ENCODE measurements at regions not wholly inside any gene's neighbourhood (a gene's known extent, or its start where the extent isn't known, plus 50 kb on each side); places are given as distances from the start of the nearest gene placed in this dataset.

- H3K4me3 ChIP-seq (ENCODE audit: low read depth, low read length), result no peak overlapping the region
- no peak for DNase-seq (ENCODE audit: low read depth)
- no peak for TF ChIP-seq CTCF (IDR thresholded peaks at IDR 0.05; ENCODE audit: insufficient read depth, low read depth, low read length)
These were observed 783.2 kb upstream of the RBFOX1 start for GRCh38 chr16:6549415-6549814.

- no peak overlapping the region for H3K4me3 ChIP-seq (ENCODE audit: low read depth, low read length)
- DNase-seq (ENCODE audit: low read depth), result no peak
- no peak for TF ChIP-seq CTCF (IDR thresholded peaks at IDR 0.05; ENCODE audit: insufficient read depth, low read depth, low read length)
These were observed 784.1 kb upstream of the RBFOX1 start for GRCh38 chr16:6548507-6548906.

DNA sequence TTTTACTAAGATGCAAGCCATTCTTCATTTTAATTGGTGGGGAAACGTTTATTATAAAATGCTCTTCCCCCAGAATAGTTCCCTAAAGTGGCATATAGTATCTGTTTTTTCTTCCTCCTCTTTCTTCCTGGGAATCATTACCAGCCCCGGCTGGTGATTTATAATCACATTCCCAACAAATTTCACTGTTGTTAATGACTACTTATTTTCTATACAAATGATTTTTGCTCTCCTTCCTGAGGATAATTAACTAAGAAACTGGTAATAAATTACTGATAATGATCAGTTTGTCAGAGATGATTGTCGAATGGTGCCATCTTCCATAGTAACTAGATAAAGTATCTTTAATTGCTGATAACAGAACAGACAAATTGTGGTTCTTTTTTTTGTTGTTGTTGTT lies 785.5 kb upstream of the RBFOX1 start:
- DNase-seq (ENCODE audit: low read depth), result no peak
- TF ChIP-seq CTCF (IDR thresholded peaks at IDR 0.05; ENCODE audit: insufficient read depth, low read depth, low read length), result no peak
- H3K4me3 ChIP-seq (ENCODE audit: low read depth, low read length), result no peak overlapping the region

- DNase-seq (ENCODE audit: low read depth), result no peak
- no peak overlapping the region for H3K4me3 ChIP-seq (ENCODE audit: low read depth, low read length)
- TF ChIP-seq CTCF (IDR thresholded peaks at IDR 0.05; ENCODE audit: insufficient read depth, low read depth, low read length), result no peak
These were observed 787.3 kb upstream of the RBFOX1 start for GRCh38 chr16:6545329-6545728.

- DNase-seq (ENCODE audit: low read depth), result no peak
- H3K4me3 ChIP-seq (ENCODE audit: low read depth, low read length), result no peak overlapping the region
- TF ChIP-seq CTCF (IDR thresholded peaks at IDR 0.05; ENCODE audit: insufficient read depth, low read depth, low read length), result no peak
These were observed 791.4 kb upstream of the RBFOX1 start for GRCh38 chr16:6541267-6541666.

DNA sequence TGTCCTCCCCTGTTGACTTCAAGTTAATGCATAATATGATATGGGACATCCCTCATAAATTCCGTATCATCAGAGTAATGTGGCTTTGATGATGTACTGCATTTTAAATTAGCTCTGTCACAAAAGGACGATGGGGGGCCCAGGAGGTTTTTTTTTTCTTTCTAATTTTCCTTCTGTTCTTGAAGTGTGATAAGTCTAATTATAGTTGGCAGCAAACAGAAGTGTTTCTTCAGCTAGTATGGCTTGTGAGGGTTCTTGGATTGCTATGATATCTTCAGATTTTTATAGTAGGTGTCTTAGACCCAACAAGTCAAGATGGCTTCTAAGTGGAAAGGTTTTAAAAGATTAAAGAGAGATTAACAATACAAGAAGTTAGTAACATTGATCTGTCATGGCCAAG lies 796.2 kb upstream of the RBFOX1 start:
- H3K4me3 ChIP-seq (ENCODE audit: low read depth, low read length), result no peak overlapping the region
- no peak for DNase-seq (ENCODE audit: low read depth)
- no peak for TF ChIP-seq CTCF (IDR thresholded peaks at IDR 0.05; ENCODE audit: insufficient read depth, low read depth, low read length)

GRCh38 chr16:6531067-6531466 lies 801.6 kb upstream of the RBFOX1 start:
- no peak overlapping the region for H3K4me3 ChIP-seq (ENCODE audit: low read depth, low read length)
- no peak for TF ChIP-seq CTCF (IDR thresholded peaks at IDR 0.05; ENCODE audit: insufficient read depth, low read depth, low read length)
- no peak for DNase-seq (ENCODE audit: low read depth)

All from fibroblast of villous mesenchyme (primary cell).